HUES6 (cell line): ENCODE measurements at regions not wholly inside any gene's neighbourhood (a gene's known extent, or its start where the extent isn't known, plus 50 kb on each side); places are given as distances from the start of the nearest gene placed in this dataset.
"Not testable (repeated sequence)": the region's sequence is repeated elsewhere in the genome, so short reads cannot be mapped to it uniquely, and the experiment has no call there.

Experiments used
- H3K27ac ChIP-seq: 2 replicates; pipeline ENCODE4 v1.7.0; 2013; ENCODE audit warnings: low read depth, mild to moderate bottlenecking, low read length, inconsistent platforms
- H3K27me3 ChIP-seq: 2 replicates; pipeline ENCODE4 v1.6.1; 2013; ENCODE audit warnings: low read length; ENCODE audit not compliant: control insufficient read depth, insufficient read depth
- H3K36me3 ChIP-seq: 2 replicates; pipeline ENCODE4 v1.6.1; 2013; ENCODE audit warnings: low read length; ENCODE audit not compliant: control insufficient read depth, insufficient read depth
- H3K4me1 ChIP-seq: 2 replicates; pipeline ENCODE4 v1.6.1; 2013; ENCODE audit warnings: low read length; ENCODE audit not compliant: control insufficient read depth, insufficient read depth
- H3K4me3 ChIP-seq: 2 replicates; pipeline ENCODE4 v1.5.1; 2013; ENCODE audit warnings: low read depth, low read length
- H3K9ac ChIP-seq: one replicate; pipeline ENCODE4 v1.6.1; 2013; ENCODE audit warnings: mild to moderate bottlenecking, low read length
- H3K9me3 ChIP-seq: 2 replicates; pipeline ENCODE4 v1.6.1; 2013; ENCODE audit warnings: low read depth, low read length; ENCODE audit not compliant: control insufficient read depth, insufficient read depth

- peaks cover 36% of the 10 kb centered on the region; the same call in 1 of the 2 replicates for H3K27me3 ChIP-seq
- no peak overlapping the region for H3K27ac ChIP-seq
- no peaks in the 10 kb centered on the region; the same call in 1 of the 2 replicates for H3K4me1 ChIP-seq
- H3K9ac ChIP-seq = no peak overlapping the region
- no peak overlapping the region for H3K4me3 ChIP-seq
- H3K9me3 ChIP-seq = peaks cover 4% of the 10 kb centered on the region; the same call in 1 of the 2 replicates
- no peaks in the 10 kb centered on the region for H3K36me3 ChIP-seq
Observed at GRCh38 chrX:115357326-115358120, 68.0 kb downstream of the LUZP4 start.

GRCh38 chrX:115359508-115359907, 70.0 kb downstream of the LUZP4 start:
- H3K27ac ChIP-seq, H3K9me3 ChIP-seq, H3K9ac ChIP-seq, H3K4me3 ChIP-seq, H3K4me1 ChIP-seq, H3K36me3 ChIP-seq: not testable (repeated sequence)
- H3K27me3 ChIP-seq = peaks cover 36% of the 10 kb centered on the region; the same call in 1 of the 2 replicates

- peaks cover 4% of the 10 kb centered on the region; the same call in 1 of the 2 replicates for H3K9me3 ChIP-seq
- H3K4me3 ChIP-seq = no peak overlapping the region
- H3K4me1 ChIP-seq = no peaks in the 10 kb centered on the region; the same call in 1 of the 2 replicates
- no peaks in the 10 kb centered on the region for H3K36me3 ChIP-seq
- peaks cover 39% of the 10 kb centered on the region; the same call in 1 of the 2 replicates for H3K27me3 ChIP-seq
- no peak overlapping the region for H3K9ac ChIP-seq
- H3K27ac ChIP-seq = no peak overlapping the region
Observed at GRCh38 chrX:115360220-115360781, 70.8 kb downstream of the LUZP4 start.

DNA sequence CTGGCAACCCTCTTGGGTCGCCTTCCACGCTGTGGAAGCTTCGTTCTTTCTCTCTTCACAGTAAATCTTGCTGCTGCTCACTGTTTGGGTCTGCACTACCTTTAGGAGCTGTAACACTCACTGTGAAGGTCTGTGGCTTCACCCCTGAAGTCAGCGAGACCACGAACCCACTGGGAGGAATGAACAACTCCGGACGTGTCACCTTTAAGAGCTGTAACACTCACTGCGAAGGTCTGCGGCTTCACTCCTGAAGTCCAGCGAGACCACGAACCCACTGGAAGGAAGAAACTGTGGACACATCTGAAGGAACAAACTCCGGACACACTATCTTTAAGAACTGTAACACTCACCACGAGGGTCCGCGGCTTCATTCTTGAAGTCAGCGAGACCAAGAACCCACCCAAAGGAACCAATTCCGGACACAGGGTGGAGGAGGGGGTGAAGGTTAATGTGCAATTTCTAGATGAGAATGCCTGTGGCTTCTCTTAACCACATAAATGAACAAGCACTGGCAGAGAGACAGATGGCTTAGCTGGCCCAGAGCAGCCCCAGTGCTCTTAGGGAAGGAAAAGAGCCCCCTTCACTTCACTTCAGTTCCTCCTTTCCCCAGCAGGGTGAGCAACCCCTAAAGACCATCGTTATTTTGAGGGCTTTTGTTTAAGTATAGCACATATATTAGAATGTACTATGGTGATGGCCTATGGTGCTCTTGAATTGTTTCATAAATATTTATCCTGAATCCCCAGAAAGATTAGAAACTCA, 73.0 kb downstream of the LUZP4 start:
- no peaks in the 10 kb centered on the region for H3K36me3 ChIP-seq
- H3K27ac ChIP-seq = no peak overlapping the region
- peaks cover 3% of the 10 kb centered on the region; the same call in 1 of the 2 replicates for H3K4me1 ChIP-seq
- no peak overlapping the region for H3K4me3 ChIP-seq
- peaks cover 4% of the 10 kb centered on the region; the same call in 1 of the 2 replicates for H3K9me3 ChIP-seq
- H3K9ac ChIP-seq = no peak overlapping the region
- H3K27me3 ChIP-seq = peaks cover 23% of the 10 kb centered on the region; the same call in 1 of the 2 replicates

GRCh38 chrX:115363372-115363771, 73.9 kb downstream of the LUZP4 start:
- Histone ChIP-seq H3K4me3 (no peak overlapping the region), H3K9me3 (peaks cover 4% of the 10 kb centered on the region; the same call in 1 of the 2 replicates), H3K9ac (no peak overlapping the region), H3K27me3 (peaks cover 18% of the 10 kb centered on the region; the same call in 1 of the 2 replicates), H3K27ac (no peak overlapping the region), H3K36me3 (no peaks in the 10 kb centered on the region), H3K4me1 (peaks cover 3% of the 10 kb centered on the region; the same call in 1 of the 2 replicates)

- Histone ChIP-seq H3K9ac (no peak overlapping the region), H3K4me3 (no peak overlapping the region), H3K27me3 (peaks cover 13% of the 10 kb centered on the region; the same call in 1 of the 2 replicates), H3K36me3 (no peaks in the 10 kb centered on the region), H3K27ac (no peak overlapping the region), H3K4me1 (peaks cover 3% of the 10 kb centered on the region; the same call in 1 of the 2 replicates), H3K9me3 (peaks cover 4% of the 10 kb centered on the region; the same call in 1 of the 2 replicates)
Observed at GRCh38 chrX:115363897-115364296, 74.4 kb downstream of the LUZP4 start.

- Histone ChIP-seq H3K27me3 (peaks cover 13% of the 10 kb centered on the region; the same call in 1 of the 2 replicates), H3K4me1 (peaks cover 3% of the 10 kb centered on the region; the same call in 1 of the 2 replicates), H3K9ac (no peak overlapping the region), H3K9me3 (peaks cover 4% of the 10 kb centered on the region; the same call in 1 of the 2 replicates), H3K27ac (no peak overlapping the region), H3K36me3 (no peaks in the 10 kb centered on the region), H3K4me3 (no peak overlapping the region)
Observed at GRCh38 chrX:115364670-115365069, 75.2 kb downstream of the LUZP4 start.

GRCh38 chrX:115366535-115366934, 77.0 kb downstream of the LUZP4 start:
- H3K9ac ChIP-seq = no peak overlapping the region
- H3K36me3 ChIP-seq = no peaks in the 10 kb centered on the region
- H3K9me3 ChIP-seq = peaks cover 4% of the 10 kb centered on the region; the same call in 1 of the 2 replicates
- H3K27me3 ChIP-seq = peaks cover 4% of the 10 kb centered on the region; the same call in 1 of the 2 replicates
- H3K4me3 ChIP-seq = no peak overlapping the region
- H3K27ac ChIP-seq = no peak overlapping the region
- peaks cover 3% of the 10 kb centered on the region; the same call in 1 of the 2 replicates for H3K4me1 ChIP-seq

DNA sequence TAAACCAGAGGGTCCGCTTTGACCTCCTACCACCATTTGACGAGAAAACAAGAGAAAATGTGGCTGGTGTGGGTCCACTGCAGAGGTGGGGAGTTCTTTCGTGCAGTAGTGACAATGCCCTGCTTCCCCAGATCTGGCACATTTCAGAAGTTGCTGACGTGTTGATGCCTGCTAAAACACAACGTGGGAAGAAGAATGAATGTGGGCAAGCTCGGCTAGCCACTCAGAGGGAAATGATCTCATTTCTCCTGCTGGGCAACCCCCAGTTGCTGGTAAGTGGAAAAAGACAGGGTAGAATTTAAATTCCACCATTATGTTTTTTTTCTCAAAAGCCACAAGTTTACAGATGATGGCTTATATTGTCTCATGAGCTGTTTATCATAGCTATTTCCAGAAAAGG, 77.9 kb downstream of the LUZP4 start:
- no peak overlapping the region for H3K9ac ChIP-seq
- peaks cover 12% of the 10 kb centered on the region for H3K4me1 ChIP-seq
- no peak overlapping the region for H3K27ac ChIP-seq
- H3K9me3 ChIP-seq = no peaks in the 10 kb centered on the region
- no peak overlapping the region for H3K4me3 ChIP-seq
- H3K36me3 ChIP-seq = no peaks in the 10 kb centered on the region
- peaks cover 4% of the 10 kb centered on the region; the same call in 1 of the 2 replicates for H3K27me3 ChIP-seq

DNA sequence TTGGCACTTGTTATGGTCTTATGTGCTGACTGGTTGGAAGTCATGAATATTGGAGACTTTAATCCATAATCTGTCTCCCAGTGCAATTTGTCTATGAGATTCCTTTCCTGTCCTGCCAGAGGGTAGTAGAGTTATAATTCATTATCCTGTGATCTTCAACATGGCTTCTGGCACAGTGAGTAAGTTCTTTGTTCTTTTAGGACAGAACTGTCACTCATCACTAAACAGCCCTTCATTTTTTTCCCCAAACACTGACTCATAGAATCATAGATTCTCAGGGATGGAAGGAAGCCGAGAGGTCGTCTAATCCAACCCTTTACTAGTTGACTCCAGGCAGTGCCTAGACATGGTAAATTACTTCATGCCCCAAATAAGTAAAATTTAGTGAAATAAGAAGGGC, 78.4 kb downstream of the LUZP4 start:
- Histone ChIP-seq H3K36me3 (no peaks in the 10 kb centered on the region), H3K27me3 (peaks cover 4% of the 10 kb centered on the region; the same call in 1 of the 2 replicates), H3K9ac (no peak overlapping the region), H3K4me1 (peaks cover 17% of the 10 kb centered on the region), H3K9me3 (no peaks in the 10 kb centered on the region), H3K27ac (no peak overlapping the region), H3K4me3 (no peak overlapping the region)
